GM23338 (cell line): ENCODE measurements at regions not wholly inside any gene's neighbourhood (a gene's known extent, or its start where the extent isn't known, plus 50 kb on each side); places are given as distances from the start of the nearest gene placed in this dataset.

ENCODE experiments used
- ATAC-seq: fragments of 200-7000 bp; cut with Tn5 transposase; 3 replicates; pipeline ENCODE4 v1.9.1; 2020
- DNase-seq: peaks from one replicate; pipeline ENCODE4 v3.0.0-alpha.2; 2015; ENCODE audit warnings: low spot score
- H2AFZ ChIP-seq: fragments of 200-600 bp; sonication (generic); 2 replicates; pipeline ENCODE4 v1.8.0; 2016; ENCODE audit warnings: antibody characterized with exemption, mild to moderate bottlenecking, moderate library complexity
- H3F3A ChIP-seq: fragments of 200-600 bp; sonication (generic); replicated peaks from 2 replicates; pipeline ENCODE4 v1.8.0; 2017; ENCODE audit warnings: antibody characterized with exemption, mixed run types, low read depth
- H3K27ac ChIP-seq: fragments of 200-600 bp; sonication (generic); 2 replicates; pipeline ENCODE4 v1.6.1; 2016; ENCODE audit warnings: low read depth
- H3K27me3 ChIP-seq: fragments of 200-600 bp; sonication (generic); 2 replicates; pipeline ENCODE4 v1.8.0; 2016; ENCODE audit warnings: mild to moderate bottlenecking, mixed run types, moderate library complexity; ENCODE audit not compliant: insufficient read depth
- H3K36me3 ChIP-seq: fragments of 200-600 bp; sonication (generic); 2 replicates; pipeline ENCODE4 v1.8.0; 2016; ENCODE audit warnings: mild to moderate bottlenecking; ENCODE audit not compliant: insufficient read depth
- H3K4me1 ChIP-seq: fragments of 200-600 bp; sonication (generic); 2 replicates; pipeline ENCODE4 v1.8.0; 2016; ENCODE audit warnings: mild to moderate bottlenecking, moderate library complexity; ENCODE audit not compliant: insufficient read depth
- H3K4me2 ChIP-seq: fragments of 200-600 bp; sonication (generic); 2 replicates; pipeline ENCODE4 v1.7.1; 2017; ENCODE audit warnings: mixed run types
- H3K4me3 ChIP-seq: fragments of 200-600 bp; sonication (generic); 2 replicates; pipeline ENCODE4 v1.6.1; 2016; ENCODE audit warnings: mixed run types
- H3K79me2 ChIP-seq: fragments of 200-600 bp; sonication (generic); replicated peaks from 2 replicates; pipeline ENCODE4 v1.8.0; 2017; ENCODE audit warnings: mild to moderate bottlenecking; ENCODE audit not compliant: insufficient read depth
- H3K9me2 ChIP-seq: fragments of 200-600 bp; sonication (generic); 2 replicates; pipeline ENCODE4 v1.8.0; 2017; ENCODE audit not compliant: insufficient read depth
- H4K20me1 ChIP-seq: fragments of 200-600 bp; sonication (generic); replicated peaks from 2 replicates; pipeline ENCODE4 v1.8.0; 2017; ENCODE audit warnings: mild to moderate bottlenecking; ENCODE audit not compliant: insufficient read depth
- H3K27ac Mint-ChIP-seq: 2 replicates; pipeline ENCODE4 v1.8.0; 2020; ENCODE audit warnings: inconsistent platforms, mild to moderate bottlenecking, moderate library complexity, mixed read lengths
- H3K27me3 Mint-ChIP-seq: 3 replicates; pipeline ENCODE4 v1.8.0; 2022; ENCODE audit warnings: low read depth, mild to moderate bottlenecking, moderate library complexity, mixed read lengths, inconsistent platforms; ENCODE audit not compliant: insufficient read depth, poor library complexity
- H3K36me3 Mint-ChIP-seq: 3 replicates; pipeline ENCODE4 v1.8.0; 2021; ENCODE audit warnings: low read depth, mild to moderate bottlenecking, inconsistent platforms, moderate library complexity, mixed read lengths
- H3K4me1 Mint-ChIP-seq: 3 replicates; pipeline ENCODE4 v1.8.0; 2020; ENCODE audit warnings: mild to moderate bottlenecking, inconsistent platforms, mixed read lengths
- H3K4me3 Mint-ChIP-seq: 3 replicates; pipeline ENCODE4 v1.8.0; 2021; ENCODE audit warnings: moderate library complexity, mild to moderate bottlenecking, inconsistent platforms, mixed read lengths
- H3K9me3 Mint-ChIP-seq: 3 replicates; pipeline ENCODE4 v1.8.0; 2020; ENCODE audit warnings: moderate library complexity, mild to moderate bottlenecking, inconsistent platforms, mixed read lengths
- CREB1 ChIP-seq: fragments of 250-450 bp; sonication (Bioruptor Pico); IDR thresholded peaks from 2 replicates; pipeline ENCODE4 v1.5.0; 2020; ENCODE audit warnings: low read depth, mild to moderate bottlenecking, moderate library complexity
- EZH2 ChIP-seq: fragments of 200-600 bp; sonication (generic); IDR thresholded peaks from one replicate; pipeline ENCODE4 v1.8.0; 2017; ENCODE audit warnings: antibody characterized with exemption, mild to moderate bottlenecking, low read depth; ENCODE audit not compliant: unreplicated experiment
- EZH2phosphoT487 ChIP-seq: fragments of 200-600 bp; sonication (generic); IDR thresholded peaks from one replicate; pipeline ENCODE4 v1.8.1; 2018; ENCODE audit warnings: antibody characterized with exemption; ENCODE audit not compliant: unreplicated experiment
- JUNB ChIP-seq: IDR thresholded peaks from one replicate; pipeline ENCODE4 v1.6.1; 2016; ENCODE audit warnings: antibody characterized with exemption; ENCODE audit not compliant: unreplicated experiment
- NANOG ChIP-seq: IDR thresholded peaks from 2 replicates; pipeline ENCODE4 v1.6.1; 2016; ENCODE audit warnings: antibody characterized with exemption, borderline replicate concordance
- POLR2AphosphoS5 ChIP-seq: IDR thresholded peaks from 2 replicates; pipeline ENCODE4 v1.6.1; 2016; ENCODE audit warnings: antibody characterized with exemption, low read depth
- STAT1 ChIP-seq: IDR thresholded peaks from one replicate; pipeline ENCODE4 v1.6.1; 2016; ENCODE audit warnings: antibody characterized with exemption; ENCODE audit not compliant: unreplicated experiment
- ZNF114 ChIP-seq: fragments of 250-450 bp; sonication (Bioruptor Pico); IDR thresholded peaks from 2 replicates; pipeline ENCODE4 v1.5.0; 2020; ENCODE audit warnings: mild to moderate bottlenecking, moderate library complexity
- ZNF331 ChIP-seq: fragments of 250-450 bp; sonication (Bioruptor Pico); IDR thresholded peaks from 2 replicates; pipeline ENCODE4 v1.5.0; 2020; ENCODE audit warnings: low read depth, mild to moderate bottlenecking, moderate library complexity
- TF ChIP-seq, protein P1 (sequence below): IDR thresholded peaks from 2 replicates; pipeline ENCODE4 v1.6.1; 2016; ENCODE audit warnings: antibody characterized with exemption
- TF ChIP-seq, protein P2 (sequence below): IDR thresholded peaks from one replicate; pipeline ENCODE4 v1.6.1; 2018; ENCODE audit warnings: antibody characterized with exemption; ENCODE audit not compliant: unreplicated experiment
- TF ChIP-seq, protein P3 (sequence below), 2 experiments: fragments of 200-600 bp in 1 of 2; sonication (generic) in 1 of 2; conservative IDR thresholded peaks; 2 replicates each; pipeline versions ENCODE4 v1.5.1 to v1.6.1; 2016 to 2017; ENCODE audit warnings: antibody characterized with exemption in 2 of 2, low read depth in 2 of 2, mild to moderate bottlenecking in 2 of 2, moderate library complexity in 1 of 2
- TF ChIP-seq, protein P4 (sequence below): fragments of 250-450 bp; sonication (Bioruptor Pico); IDR thresholded peaks from 2 replicates; pipeline ENCODE4 v1.5.0; 2020; ENCODE audit warnings: mild to moderate bottlenecking, moderate library complexity

DNA sequence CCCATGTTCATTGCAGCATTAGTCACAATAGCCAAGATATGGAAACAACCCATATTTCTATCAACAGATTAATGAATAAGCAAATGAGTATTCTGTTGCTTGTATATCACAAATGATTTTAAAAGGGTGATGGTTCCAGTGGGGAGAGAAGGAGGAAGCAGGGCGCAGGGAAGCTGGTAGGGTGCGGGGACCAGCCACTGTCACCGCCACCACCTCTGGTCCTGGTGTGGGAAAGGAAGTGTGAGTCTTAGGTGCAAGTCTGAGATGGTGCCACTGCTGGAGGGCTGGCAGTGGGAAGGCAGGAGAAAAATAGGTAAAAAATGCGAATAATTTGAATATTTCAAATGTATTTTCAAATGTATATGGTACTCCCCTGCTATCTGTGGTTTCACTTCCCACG, 286.8 kb upstream of the DDX53 start:
- Mint-ChIP-seq H3K4me1 (0 out of 3 replicates have a peak, but pooled peaks cover 4% of the 10 kb centered on the region), H3K27me3 (no peaks in the 10 kb centered on the region), H3K27ac (no peak overlapping the region)

More for the DNA sequence above, 286.8 kb upstream of the DDX53 start:
- no peaks in the 10 kb centered on the region for H3K36me3 Mint-ChIP-seq
- no peak overlapping the region for H2AFZ ChIP-seq
- H3K4me3 Mint-ChIP-seq = no peak overlapping the region
- H3K4me1 ChIP-seq = no peaks in the 10 kb centered on the region
- TF ChIP-seq, protein P1, sequence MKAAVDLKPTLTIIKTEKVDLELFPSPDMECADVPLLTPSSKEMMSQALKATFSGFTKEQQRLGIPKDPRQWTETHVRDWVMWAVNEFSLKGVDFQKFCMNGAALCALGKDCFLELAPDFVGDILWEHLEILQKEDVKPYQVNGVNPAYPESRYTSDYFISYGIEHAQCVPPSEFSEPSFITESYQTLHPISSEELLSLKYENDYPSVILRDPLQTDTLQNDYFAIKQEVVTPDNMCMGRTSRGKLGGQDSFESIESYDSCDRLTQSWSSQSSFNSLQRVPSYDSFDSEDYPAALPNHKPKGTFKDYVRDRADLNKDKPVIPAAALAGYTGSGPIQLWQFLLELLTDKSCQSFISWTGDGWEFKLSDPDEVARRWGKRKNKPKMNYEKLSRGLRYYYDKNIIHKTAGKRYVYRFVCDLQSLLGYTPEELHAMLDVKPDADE = no peak
- no peak for TF ChIP-seq ZNF114 (CRISPR knock-in tag)
- TF ChIP-seq, protein P2, sequence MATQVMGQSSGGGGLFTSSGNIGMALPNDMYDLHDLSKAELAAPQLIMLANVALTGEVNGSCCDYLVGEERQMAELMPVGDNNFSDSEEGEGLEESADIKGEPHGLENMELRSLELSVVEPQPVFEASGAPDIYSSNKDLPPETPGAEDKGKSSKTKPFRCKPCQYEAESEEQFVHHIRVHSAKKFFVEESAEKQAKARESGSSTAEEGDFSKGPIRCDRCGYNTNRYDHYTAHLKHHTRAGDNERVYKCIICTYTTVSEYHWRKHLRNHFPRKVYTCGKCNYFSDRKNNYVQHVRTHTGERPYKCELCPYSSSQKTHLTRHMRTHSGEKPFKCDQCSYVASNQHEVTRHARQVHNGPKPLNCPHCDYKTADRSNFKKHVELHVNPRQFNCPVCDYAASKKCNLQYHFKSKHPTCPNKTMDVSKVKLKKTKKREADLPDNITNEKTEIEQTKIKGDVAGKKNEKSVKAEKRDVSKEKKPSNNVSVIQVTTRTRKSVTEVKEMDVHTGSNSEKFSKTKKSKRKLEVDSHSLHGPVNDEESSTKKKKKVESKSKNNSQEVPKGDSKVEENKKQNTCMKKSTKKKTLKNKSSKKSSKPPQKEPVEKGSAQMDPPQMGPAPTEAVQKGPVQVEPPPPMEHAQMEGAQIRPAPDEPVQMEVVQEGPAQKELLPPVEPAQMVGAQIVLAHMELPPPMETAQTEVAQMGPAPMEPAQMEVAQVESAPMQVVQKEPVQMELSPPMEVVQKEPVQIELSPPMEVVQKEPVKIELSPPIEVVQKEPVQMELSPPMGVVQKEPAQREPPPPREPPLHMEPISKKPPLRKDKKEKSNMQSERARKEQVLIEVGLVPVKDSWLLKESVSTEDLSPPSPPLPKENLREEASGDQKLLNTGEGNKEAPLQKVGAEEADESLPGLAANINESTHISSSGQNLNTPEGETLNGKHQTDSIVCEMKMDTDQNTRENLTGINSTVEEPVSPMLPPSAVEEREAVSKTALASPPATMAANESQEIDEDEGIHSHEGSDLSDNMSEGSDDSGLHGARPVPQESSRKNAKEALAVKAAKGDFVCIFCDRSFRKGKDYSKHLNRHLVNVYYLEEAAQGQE = no peak
- no peak for TF ChIP-seq STAT1
- TF ChIP-seq POLR2AphosphoS5 = no peak
- TF ChIP-seq CREB1 = no peak
- TF ChIP-seq EZH2phosphoT487 = no peak
- TF ChIP-seq NANOG = no peak
- TF ChIP-seq, protein P3, sequence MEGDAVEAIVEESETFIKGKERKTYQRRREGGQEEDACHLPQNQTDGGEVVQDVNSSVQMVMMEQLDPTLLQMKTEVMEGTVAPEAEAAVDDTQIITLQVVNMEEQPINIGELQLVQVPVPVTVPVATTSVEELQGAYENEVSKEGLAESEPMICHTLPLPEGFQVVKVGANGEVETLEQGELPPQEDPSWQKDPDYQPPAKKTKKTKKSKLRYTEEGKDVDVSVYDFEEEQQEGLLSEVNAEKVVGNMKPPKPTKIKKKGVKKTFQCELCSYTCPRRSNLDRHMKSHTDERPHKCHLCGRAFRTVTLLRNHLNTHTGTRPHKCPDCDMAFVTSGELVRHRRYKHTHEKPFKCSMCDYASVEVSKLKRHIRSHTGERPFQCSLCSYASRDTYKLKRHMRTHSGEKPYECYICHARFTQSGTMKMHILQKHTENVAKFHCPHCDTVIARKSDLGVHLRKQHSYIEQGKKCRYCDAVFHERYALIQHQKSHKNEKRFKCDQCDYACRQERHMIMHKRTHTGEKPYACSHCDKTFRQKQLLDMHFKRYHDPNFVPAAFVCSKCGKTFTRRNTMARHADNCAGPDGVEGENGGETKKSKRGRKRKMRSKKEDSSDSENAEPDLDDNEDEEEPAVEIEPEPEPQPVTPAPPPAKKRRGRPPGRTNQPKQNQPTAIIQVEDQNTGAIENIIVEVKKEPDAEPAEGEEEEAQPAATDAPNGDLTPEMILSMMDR (conservative IDR thresholded peaks at IDR 0.05; ENCODE audit: low read depth in 2 of 2) = no peak
- TF ChIP-seq EZH2 = no peak
- TF ChIP-seq, protein P4, sequence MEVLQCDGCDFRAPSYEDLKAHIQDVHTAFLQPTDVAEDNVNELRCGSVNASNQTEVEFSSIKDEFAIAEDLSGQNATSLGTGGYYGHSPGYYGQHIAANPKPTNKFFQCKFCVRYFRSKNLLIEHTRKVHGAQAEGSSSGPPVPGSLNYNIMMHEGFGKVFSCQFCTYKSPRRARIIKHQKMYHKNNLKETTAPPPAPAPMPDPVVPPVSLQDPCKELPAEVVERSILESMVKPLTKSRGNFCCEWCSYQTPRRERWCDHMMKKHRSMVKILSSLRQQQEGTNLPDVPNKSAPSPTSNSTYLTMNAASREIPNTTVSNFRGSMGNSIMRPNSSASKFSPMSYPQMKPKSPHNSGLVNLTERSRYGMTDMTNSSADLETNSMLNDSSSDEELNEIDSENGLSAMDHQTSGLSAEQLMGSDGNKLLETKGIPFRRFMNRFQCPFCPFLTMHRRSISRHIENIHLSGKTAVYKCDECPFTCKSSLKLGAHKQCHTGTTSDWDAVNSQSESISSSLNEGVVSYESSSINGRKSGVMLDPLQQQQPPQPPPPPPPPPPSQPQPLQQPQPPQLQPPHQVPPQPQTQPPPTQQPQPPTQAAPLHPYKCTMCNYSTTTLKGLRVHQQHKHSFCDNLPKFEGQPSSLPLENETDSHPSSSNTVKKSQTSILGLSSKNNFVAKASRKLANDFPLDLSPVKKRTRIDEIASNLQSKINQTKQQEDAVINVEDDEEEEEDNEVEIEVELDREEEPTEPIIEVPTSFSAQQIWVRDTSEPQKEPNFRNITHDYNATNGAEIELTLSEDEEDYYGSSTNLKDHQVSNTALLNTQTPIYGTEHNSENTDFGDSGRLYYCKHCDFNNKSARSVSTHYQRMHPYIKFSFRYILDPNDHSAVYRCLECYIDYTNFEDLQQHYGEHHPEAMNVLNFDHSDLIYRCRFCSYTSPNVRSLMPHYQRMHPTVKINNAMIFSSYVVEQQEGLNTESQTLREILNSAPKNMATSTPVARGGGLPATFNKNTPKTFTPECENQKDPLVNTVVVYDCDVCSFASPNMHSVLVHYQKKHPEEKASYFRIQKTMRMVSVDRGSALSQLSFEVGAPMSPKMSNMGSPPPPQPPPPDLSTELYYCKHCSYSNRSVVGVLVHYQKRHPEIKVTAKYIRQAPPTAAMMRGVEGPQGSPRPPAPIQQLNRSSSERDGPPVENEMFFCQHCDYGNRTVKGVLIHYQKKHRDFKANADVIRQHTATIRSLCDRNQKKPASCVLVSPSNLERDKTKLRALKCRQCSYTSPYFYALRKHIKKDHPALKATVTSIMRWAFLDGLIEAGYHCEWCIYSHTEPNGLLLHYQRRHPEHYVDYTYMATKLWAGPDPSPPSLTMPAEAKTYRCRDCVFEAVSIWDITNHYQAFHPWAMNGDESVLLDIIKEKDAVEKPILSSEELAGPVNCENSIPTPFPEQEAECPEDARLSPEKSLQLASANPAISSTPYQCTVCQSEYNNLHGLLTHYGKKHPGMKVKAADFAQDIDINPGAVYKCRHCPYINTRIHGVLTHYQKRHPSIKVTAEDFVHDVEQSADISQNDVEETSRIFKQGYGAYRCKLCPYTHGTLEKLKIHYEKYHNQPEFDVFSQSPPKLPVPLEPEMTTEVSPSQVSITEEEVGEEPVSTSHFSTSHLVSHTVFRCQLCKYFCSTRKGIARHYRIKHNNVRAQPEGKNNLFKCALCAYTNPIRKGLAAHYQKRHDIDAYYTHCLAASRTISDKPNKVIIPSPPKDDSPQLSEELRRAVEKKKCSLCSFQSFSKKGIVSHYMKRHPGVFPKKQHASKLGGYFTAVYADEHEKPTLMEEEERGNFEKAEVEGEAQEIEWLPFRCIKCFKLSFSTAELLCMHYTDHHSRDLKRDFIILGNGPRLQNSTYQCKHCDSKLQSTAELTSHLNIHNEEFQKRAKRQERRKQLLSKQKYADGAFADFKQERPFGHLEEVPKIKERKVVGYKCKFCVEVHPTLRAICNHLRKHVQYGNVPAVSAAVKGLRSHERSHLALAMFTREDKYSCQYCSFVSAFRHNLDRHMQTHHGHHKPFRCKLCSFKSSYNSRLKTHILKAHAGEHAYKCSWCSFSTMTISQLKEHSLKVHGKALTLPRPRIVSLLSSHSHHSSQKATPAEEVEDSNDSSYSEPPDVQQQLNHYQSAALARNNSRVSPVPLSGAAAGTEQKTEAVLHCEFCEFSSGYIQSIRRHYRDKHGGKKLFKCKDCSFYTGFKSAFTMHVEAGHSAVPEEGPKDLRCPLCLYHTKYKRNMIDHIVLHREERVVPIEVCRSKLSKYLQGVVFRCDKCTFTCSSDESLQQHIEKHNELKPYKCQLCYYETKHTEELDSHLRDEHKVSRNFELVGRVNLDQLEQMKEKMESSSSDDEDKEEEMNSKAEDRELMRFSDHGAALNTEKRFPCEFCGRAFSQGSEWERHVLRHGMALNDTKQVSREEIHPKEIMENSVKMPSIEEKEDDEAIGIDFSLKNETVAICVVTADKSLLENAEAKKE (CRISPR knock-in tag) = no peak
- no peak for TF ChIP-seq ZNF331
- TF ChIP-seq JUNB = no peak
- no peak overlapping the region for H3K27ac ChIP-seq
- H3K27me3 ChIP-seq = no peaks in the 10 kb centered on the region
- no peaks in the 10 kb centered on the region for H4K20me1 ChIP-seq
- H3K4me3 ChIP-seq = no peak overlapping the region
- no peaks in the 10 kb centered on the region for H3K9me2 ChIP-seq
- no peaks in the 10 kb centered on the region for H3K79me2 ChIP-seq
- H3F3A ChIP-seq = no peaks in the 10 kb centered on the region
- no peaks in the 10 kb centered on the region; the same call in 2 of the 3 replicates for H3K9me3 Mint-ChIP-seq
- DNase-seq (no peak), ATAC-seq (no peak)
- H3K36me3 ChIP-seq = no peaks in the 10 kb centered on the region
- H3K4me2 ChIP-seq = no peak overlapping the region
